ENCODE measurements at regions not wholly inside any gene's neighbourhood (a gene's known extent, or its start where the extent isn't known, plus 50 kb on each side); places are given as distances from the start of the nearest gene placed in this dataset.
"Not testable (repeated sequence)": the region's sequence is repeated elsewhere in the genome, so short reads cannot be mapped to it uniquely, and the experiment has no call there.

- in situ Hi-C loops (cut with HindIII; ENCODE audit: low sequenced_read_pairs): not testable (repeated sequence)
Measured at GRCh38 chr12:76292891-76293290, 55.3 kb downstream of the BBS10 start.

- in situ Hi-C loops (cut with HindIII; ENCODE audit: low sequenced_read_pairs): not testable (repeated sequence)
Measured at GRCh38 chr12:76292305-76292704, 55.9 kb downstream of the BBS10 start.

GRCh38 chr12:76290963-76291859 is 57.0 kb downstream of the BBS10 start:
- in situ Hi-C loops (cut with HindIII; ENCODE audit: low sequenced_read_pairs): no loop called here

GRCh38 chr12:76288218-76288617 is 60.0 kb downstream of the BBS10 start:
- in situ Hi-C loops (cut with HindIII; ENCODE audit: low sequenced_read_pairs): no loop called here

- in situ Hi-C loops (cut with HindIII; ENCODE audit: low sequenced_read_pairs): no loop called here
Measured at GRCh38 chr12:76284816-76285750, 63.1 kb downstream of the BBS10 start.

GRCh38 chr12:76282744-76283143 is 65.5 kb downstream of the BBS10 start:
- in situ Hi-C loops (cut with HindIII; ENCODE audit: low sequenced_read_pairs): no loop called here

GRCh38 chr12:76277480-76277879 is 70.7 kb downstream of the BBS10 start:
- in situ Hi-C loops (cut with HindIII; ENCODE audit: low sequenced_read_pairs): loop anchor here (5.0 kb wide), 2 partner anchors 55 to 95 kb away; no protein-coding TSS in a partner anchor

- in situ Hi-C loops (cut with HindIII; ENCODE audit: low sequenced_read_pairs): loop anchor here (5.0 kb wide), 2 partner anchors 56 to 94 kb away; no protein-coding TSS in a partner anchor
Measured at GRCh38 chr12:76276499-76277151, 71.6 kb downstream of the BBS10 start.

GRCh38 chr12:76275511-76276093 is 72.6 kb downstream of the BBS10 start:
- in situ Hi-C loops (cut with HindIII; ENCODE audit: low sequenced_read_pairs): loop anchor here (5.0 kb wide), 2 partner anchors 57 to 93 kb away; no protein-coding TSS in a partner anchor

- in situ Hi-C loops (cut with HindIII; ENCODE audit: low sequenced_read_pairs): loop anchor here (5.0 kb wide), 2 partner anchors 58 to 92 kb away; no protein-coding TSS in a partner anchor
Measured at GRCh38 chr12:76274420-76275083, 73.7 kb downstream of the BBS10 start.

- in situ Hi-C loops (cut with HindIII; ENCODE audit: low sequenced_read_pairs): no loop called here
Measured at GRCh38 chr12:76272287-76272686, 75.9 kb downstream of the BBS10 start.

- in situ Hi-C loops (cut with HindIII; ENCODE audit: low sequenced_read_pairs): no loop called here
Measured at GRCh38 chr12:76270657-76271358, 77.4 kb downstream of the BBS10 start.

GRCh38 chr12:76268267-76268666 is 79.9 kb downstream of the BBS10 start:
- in situ Hi-C loops (cut with HindIII; ENCODE audit: low sequenced_read_pairs): no loop called here

GRCh38 chr12:76266797-76267196 is 81.4 kb downstream of the BBS10 start:
- in situ Hi-C loops (cut with HindIII; ENCODE audit: low sequenced_read_pairs): no loop called here

- in situ Hi-C loops (cut with HindIII; ENCODE audit: low sequenced_read_pairs): no loop called here
Measured at GRCh38 chr12:76265424-76266180, 82.6 kb downstream of the BBS10 start.

GRCh38 chr12:76264611-76265012 is 83.6 kb downstream of the BBS10 start:
- in situ Hi-C loops (cut with HindIII; ENCODE audit: low sequenced_read_pairs): no loop called here

GRCh38 chr12:76263696-76264095 is 84.5 kb downstream of the BBS10 start:
- in situ Hi-C loops (cut with HindIII; ENCODE audit: low sequenced_read_pairs): no loop called here

GRCh38 chr12:76260390-76260748 is 87.8 kb downstream of the BBS10 start:
- in situ Hi-C loops (cut with HindIII; ENCODE audit: low sequenced_read_pairs): no loop called here

All from endothelial cell of hepatic sinusoid (primary cell).